HCT116 (cell line): ENCODE measurements at regions not wholly inside any gene's neighbourhood (a gene's known extent, or its start where the extent isn't known, plus 50 kb on each side); places are given as distances from the start of the nearest gene placed in this dataset.

Experiments
- ATAC-seq: fragments of 200-7000 bp; cut with Tn5 transposase; 2 replicates; pipeline ENCODE4 v1.9.1; 2020; ENCODE audit warnings: mild to moderate bottlenecking, moderate library complexity
- BruUV-seq: library from RNA; stranded (reverse); fragments of 400-500 nt; replicated peaks from 2 replicates; lab custom pipeline; 2021; lab: Mats Ljungman, UMichigan
- CTCF ChIA-PET: fragments of 300-600 bp; sonication (Branson Sonifier 250); formaldehyde crosslinking; loops from one replicate; lab custom pipeline; 2021; ENCODE audit warnings: antibody characterized with exemption; lab: Charles Lee
- POLR2A ChIA-PET: fragments of 300-600, 350-600 bp; sonication (Branson Sonifier 250); formaldehyde crosslinking; loops from one replicate; lab custom pipeline; 2021; ENCODE audit warnings: antibody characterized with exemption; lab: Charles Lee
- RAD21 ChIA-PET, 2 experiments: fragments of 300-600 bp; sonication (Branson Sonifier 250); formaldehyde crosslinking; loops; one replicate each; lab custom pipeline; 2023; ENCODE audit warnings: low total read pairs in 2 of 2; ENCODE audit not compliant: uncharacterized antibody in 2 of 2, unreplicated experiment in 2 of 2, low non-redundant PET in 1 of 2; lab: Charles Lee
- DNase-seq: peaks from one replicate; pipeline ENCODE4 v3.0.0-alpha.2; 2010; ENCODE audit warnings: low read depth, low spot score
- H2AFZ ChIP-seq: fragments of 200-600 bp; shearing (Covaris generic), sonication (generic); 2 replicates; pipeline ENCODE4 v1.6.1; 2017; ENCODE audit warnings: low read depth, mixed run types, mixed read lengths, antibody characterized with exemption, low read length; ENCODE audit not compliant: poor library complexity, severe bottlenecking
- H3K27ac ChIP-seq: 2 replicates; pipeline ENCODE4 v1.5.1; 2012; ENCODE audit warnings: low read depth, low read length
- H3K27me3 ChIP-seq: fragments of 200-600 bp; sonication (generic); 2 replicates; pipeline ENCODE4 v1.6.1; 2016; ENCODE audit warnings: mixed run types, low read length, mixed read lengths; ENCODE audit not compliant: insufficient read depth
- H3K36me3 ChIP-seq, 2 experiments: fragments of 200-500 bp in 1 of 2; fragments of 200-600 bp in 1 of 2; sonication (Bioruptor generic) in 1 of 2; sonication (generic) in 1 of 2; 2 replicates each; pipeline versions ENCODE4 v1.5.1 to v1.6.1; 2014 to 2016; ENCODE audit warnings: low read length in 2 of 2, inconsistent platforms in 1 of 2, mixed read lengths in 1 of 2, mixed run types in 1 of 2; ENCODE audit not compliant: insufficient read depth in 2 of 2, control insufficient read depth in 1 of 2
- H3K4me1 ChIP-seq, 2 experiments: fragments of 200-600 bp in 1 of 2; sonication (generic) in 1 of 2; 2 replicates each; pipeline versions ENCODE4 v1.5.1 to v1.6.1; 2012 to 2017; ENCODE audit warnings: low read length in 2 of 2, inconsistent platforms in 1 of 2, mild to moderate bottlenecking in 1 of 2, mixed read lengths in 1 of 2, mixed run types in 1 of 2, moderate library complexity in 1 of 2; ENCODE audit not compliant: insufficient read depth in 2 of 2, control insufficient read depth in 1 of 2
- H3K4me2 ChIP-seq: fragments of 200-600 bp; sonication (generic); 2 replicates; pipeline ENCODE4 v1.6.1; 2017; ENCODE audit warnings: mixed run types, low read length, mixed read lengths
- H3K4me3 ChIP-seq, 2 experiments: fragments of 200-600 bp in 1 of 2; sonication (generic) in 1 of 2; replicated peaks in 1 of 2; 2 replicates each; pipeline ENCODE4 v1.5.1; 2011 to 2016; ENCODE audit warnings: low read length in 2 of 2, control low read depth in 1 of 2, low read depth in 1 of 2, mild to moderate bottlenecking in 1 of 2, mixed read lengths in 1 of 2, mixed run types in 1 of 2
- H3K79me2 ChIP-seq: fragments of 200-600 bp; sonication (generic); 2 replicates; pipeline ENCODE4 v1.6.1; 2017; ENCODE audit warnings: mild to moderate bottlenecking, mixed run types, low read length, moderate library complexity, mixed read lengths; ENCODE audit not compliant: insufficient read depth
- H3K9ac ChIP-seq: fragments of 200-600 bp; sonication (generic); 2 replicates; pipeline ENCODE4 v1.6.1; 2016; ENCODE audit warnings: low read length, mixed read lengths
- H3K9me2 ChIP-seq: fragments of 200-600 bp; sonication (generic), shearing (Covaris generic); 2 replicates; pipeline ENCODE4 v1.6.1; 2017; ENCODE audit warnings: mixed run types, mild to moderate bottlenecking, moderate library complexity; ENCODE audit not compliant: insufficient read depth
- H3K9me3 ChIP-seq, 2 experiments: fragments of 200-500 bp in 1 of 2; fragments of 200-600 bp in 1 of 2; sonication (Bioruptor generic) in 1 of 2; sonication (generic) in 1 of 2; 2 replicates each; pipeline ENCODE4 v1.6.1; 2014 to 2017; ENCODE audit warnings: low read length in 2 of 2, mixed read lengths in 2 of 2, inconsistent platforms in 1 of 2, low read depth in 1 of 2, mild to moderate bottlenecking in 1 of 2, mixed run types in 1 of 2, moderate library complexity in 1 of 2; ENCODE audit not compliant: control insufficient read depth in 1 of 2, insufficient read depth in 1 of 2
- H4K20me1 ChIP-seq: fragments of 200-600 bp; sonication (generic), shearing (Covaris generic); 2 replicates; pipeline ENCODE4 v1.6.1; 2017; ENCODE audit warnings: mixed run types, mild to moderate bottlenecking, moderate library complexity; ENCODE audit not compliant: insufficient read depth
- CEBPB ChIP-seq: IDR thresholded peaks from 2 replicates; pipeline ENCODE4 v1.6.1; 2012; ENCODE audit warnings: low read depth
- ELF1 ChIP-seq: IDR thresholded peaks from 2 replicates; pipeline ENCODE4 v1.6.1; 2012; ENCODE audit warnings: low read depth, borderline replicate concordance
- EZH2 ChIP-seq: fragments of 200-600 bp; sonication (generic); IDR thresholded peaks from 2 replicates; pipeline ENCODE4 v1.6.1; 2017; ENCODE audit warnings: antibody characterized with exemption, mixed run types
- EZH2phosphoT487 ChIP-seq: fragments of 200-600 bp; IDR thresholded peaks from 2 replicates; pipeline ENCODE4 v1.6.1; 2018; ENCODE audit warnings: antibody characterized with exemption, borderline replicate concordance
- JUND ChIP-seq: IDR thresholded peaks from 2 replicates; pipeline ENCODE4 v1.6.1; 2012
- POLR2A ChIP-seq: IDR thresholded peaks from 2 replicates; pipeline ENCODE4 v1.7.0; 2011; ENCODE audit warnings: borderline replicate concordance; ENCODE audit not compliant: insufficient read depth, insufficient read length; ENCODE audit errors: extremely low read depth
- POLR2AphosphoS5 ChIP-seq: IDR thresholded peaks from 2 replicates; pipeline ENCODE4 v1.6.1; 2011; ENCODE audit warnings: mild to moderate bottlenecking, low read depth, low read length, moderate library complexity
- SP1 ChIP-seq: IDR thresholded peaks from 2 replicates; pipeline ENCODE4 v1.6.1; 2012; ENCODE audit warnings: low read depth
- TCF7L2 ChIP-seq: IDR thresholded peaks from 2 replicates; pipeline ENCODE4 v1.7.0; 2011; ENCODE audit warnings: borderline replicate concordance, inconsistent platforms; ENCODE audit not compliant: insufficient read depth, insufficient read length; ENCODE audit errors: extremely low read depth
- YY1 ChIP-seq: IDR thresholded peaks from 2 replicates; pipeline ENCODE4 v1.6.1; 2011; ENCODE audit warnings: low read length, low read depth, moderate library complexity, mild to moderate bottlenecking; ENCODE audit not compliant: insufficient replicate concordance; ENCODE audit errors: extremely low read depth
- ZFX ChIP-seq: fragments of 450-650 bp; IDR thresholded peaks from 2 replicates; pipeline ENCODE4 v1.6.1; 2017
- ZNF274 ChIP-seq: fragments of 200-500 bp; sonication (Bioruptor generic); IDR thresholded peaks from 2 replicates; pipeline ENCODE4 v1.6.1; 2014; ENCODE audit warnings: mild to moderate bottlenecking, low read depth, low read length, inconsistent platforms
- intact Hi-C: fragments of 100-400 bp; cut with micrococcal nuclease; formaldehyde crosslinking; loops from 2 replicates; pipeline ENCODE4 v1.10.0; 2022
- TF ChIP-seq, protein P1 (sequence below): IDR thresholded peaks from 2 replicates; pipeline ENCODE4 v1.6.1; 2012; ENCODE audit warnings: low read depth
- TF ChIP-seq, protein P2 (sequence below): IDR thresholded peaks from 2 replicates; pipeline ENCODE4 v1.6.1; 2012
- TF ChIP-seq, protein P3 (sequence below): IDR thresholded peaks from 2 replicates; pipeline ENCODE4 v1.6.1; 2012

DNA sequence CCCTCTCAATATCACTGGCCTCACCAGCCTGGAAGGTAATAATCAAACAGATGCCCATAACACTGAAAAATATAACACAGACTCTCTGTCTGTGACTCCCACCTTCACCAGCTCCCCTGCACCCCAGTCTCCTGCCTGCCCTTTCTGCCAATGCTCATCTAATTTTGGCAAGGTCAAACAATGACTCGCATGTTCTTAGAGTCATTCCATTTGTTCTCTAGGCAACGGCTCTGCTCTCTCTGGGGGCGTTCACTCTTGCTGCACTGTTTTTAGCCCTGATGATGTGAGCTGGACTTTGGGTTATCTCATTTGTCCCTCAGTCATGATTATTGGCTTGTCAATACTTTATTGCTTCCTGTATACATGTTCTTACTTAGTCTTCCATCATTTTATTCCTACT lies 691.8 kb downstream of the FLRT2 start:
- TF ChIP-seq YY1 (no peak), ZFX (no peak), CEBPB (no peak), EZH2phosphoT487 (no peak), POLR2AphosphoS5 (no peak), EZH2 (no peak), POLR2A (no peak)
- TF ChIP-seq, protein P1, sequence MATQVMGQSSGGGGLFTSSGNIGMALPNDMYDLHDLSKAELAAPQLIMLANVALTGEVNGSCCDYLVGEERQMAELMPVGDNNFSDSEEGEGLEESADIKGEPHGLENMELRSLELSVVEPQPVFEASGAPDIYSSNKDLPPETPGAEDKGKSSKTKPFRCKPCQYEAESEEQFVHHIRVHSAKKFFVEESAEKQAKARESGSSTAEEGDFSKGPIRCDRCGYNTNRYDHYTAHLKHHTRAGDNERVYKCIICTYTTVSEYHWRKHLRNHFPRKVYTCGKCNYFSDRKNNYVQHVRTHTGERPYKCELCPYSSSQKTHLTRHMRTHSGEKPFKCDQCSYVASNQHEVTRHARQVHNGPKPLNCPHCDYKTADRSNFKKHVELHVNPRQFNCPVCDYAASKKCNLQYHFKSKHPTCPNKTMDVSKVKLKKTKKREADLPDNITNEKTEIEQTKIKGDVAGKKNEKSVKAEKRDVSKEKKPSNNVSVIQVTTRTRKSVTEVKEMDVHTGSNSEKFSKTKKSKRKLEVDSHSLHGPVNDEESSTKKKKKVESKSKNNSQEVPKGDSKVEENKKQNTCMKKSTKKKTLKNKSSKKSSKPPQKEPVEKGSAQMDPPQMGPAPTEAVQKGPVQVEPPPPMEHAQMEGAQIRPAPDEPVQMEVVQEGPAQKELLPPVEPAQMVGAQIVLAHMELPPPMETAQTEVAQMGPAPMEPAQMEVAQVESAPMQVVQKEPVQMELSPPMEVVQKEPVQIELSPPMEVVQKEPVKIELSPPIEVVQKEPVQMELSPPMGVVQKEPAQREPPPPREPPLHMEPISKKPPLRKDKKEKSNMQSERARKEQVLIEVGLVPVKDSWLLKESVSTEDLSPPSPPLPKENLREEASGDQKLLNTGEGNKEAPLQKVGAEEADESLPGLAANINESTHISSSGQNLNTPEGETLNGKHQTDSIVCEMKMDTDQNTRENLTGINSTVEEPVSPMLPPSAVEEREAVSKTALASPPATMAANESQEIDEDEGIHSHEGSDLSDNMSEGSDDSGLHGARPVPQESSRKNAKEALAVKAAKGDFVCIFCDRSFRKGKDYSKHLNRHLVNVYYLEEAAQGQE = no peak
- H3K27me3 ChIP-seq = no peaks in the 10 kb centered on the region
- peaks cover 8 to 17% of the 10 kb centered on the region in 2 experiments; a peak in 2 of 4 replicates for H3K9me3 ChIP-seq
- RAD21 ChIA-PET = no interaction called here
- H4K20me1 ChIP-seq = no peaks in the 10 kb centered on the region
- intact Hi-C loops = no loop called here
- no TSS peak for BruUV-seq
- no peaks in the 10 kb centered on the region for H3K79me2 ChIP-seq
- DNase-seq (no peak), ATAC-seq (no peak)
- no peaks in the 10 kb centered on the region for H3K9me2 ChIP-seq
- H3K4me3 ChIP-seq = no peak overlapping the region
- POLR2A ChIA-PET = no interaction called here
- no peak overlapping the region for H3K4me2 ChIP-seq
- H3K9ac ChIP-seq = no peak overlapping the region
- no peaks in the 10 kb centered on the region for H3K36me3 ChIP-seq
- H3K4me1 ChIP-seq = no peaks in the 10 kb centered on the region
- CTCF ChIA-PET = no interaction called here
- no peak overlapping the region for H2AFZ ChIP-seq
- H3K27ac ChIP-seq = no peak overlapping the region

DNA sequence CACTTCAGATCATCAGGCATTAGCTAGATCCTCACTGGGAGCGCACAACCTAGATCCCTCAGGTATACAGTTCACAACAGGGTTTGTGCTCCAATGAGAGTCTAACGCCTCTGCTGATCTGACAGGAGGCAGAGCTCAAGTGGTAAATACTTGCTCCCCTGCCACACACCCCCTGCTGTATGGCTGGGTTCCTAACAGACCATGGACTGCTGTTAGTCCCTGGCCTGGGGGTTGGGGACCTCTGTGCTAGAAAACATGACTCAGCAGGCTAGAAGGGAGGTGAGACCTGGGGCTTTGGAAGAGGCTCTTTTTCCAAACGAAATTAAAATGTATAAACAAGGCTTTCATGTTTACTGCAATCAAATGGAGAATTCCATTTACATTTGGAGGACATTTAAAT lies 691.1 kb downstream of the FLRT2 start:
- ATAC-seq (no peak), DNase-seq (no peak)
- H3K4me3 ChIP-seq = no peak overlapping the region
- no peak overlapping the region for H3K4me2 ChIP-seq
- RAD21 ChIA-PET = no interaction called here
- BruUV-seq = no TSS peak
- no peaks in the 10 kb centered on the region for H3K36me3 ChIP-seq
- no peak overlapping the region for H2AFZ ChIP-seq
- H3K4me1 ChIP-seq = no peaks in the 10 kb centered on the region
- H3K9me3 ChIP-seq = peaks cover 11 to 22% of the 10 kb centered on the region in 2 experiments; a peak in 2 of 4 replicates
- POLR2A ChIA-PET = no interaction called here
- H3K27me3 ChIP-seq = no peaks in the 10 kb centered on the region
- H3K9ac ChIP-seq = no peak overlapping the region
- intact Hi-C loops = no loop called here
- H4K20me1 ChIP-seq = no peaks in the 10 kb centered on the region
- H3K9me2 ChIP-seq = no peaks in the 10 kb centered on the region
- H3K79me2 ChIP-seq = no peaks in the 10 kb centered on the region
- no peak overlapping the region for H3K27ac ChIP-seq
- CTCF ChIA-PET = no interaction called here
- TF ChIP-seq, protein P2, sequence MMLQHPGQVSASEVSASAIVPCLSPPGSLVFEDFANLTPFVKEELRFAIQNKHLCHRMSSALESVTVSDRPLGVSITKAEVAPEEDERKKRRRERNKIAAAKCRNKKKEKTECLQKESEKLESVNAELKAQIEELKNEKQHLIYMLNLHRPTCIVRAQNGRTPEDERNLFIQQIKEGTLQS = no peak
- TF ChIP-seq CEBPB (no peak), POLR2AphosphoS5 (no peak), JUND (no peak), YY1 (no peak), SP1 (no peak), ZFX (no peak), EZH2phosphoT487 (no peak), TCF7L2 (no peak), ELF1 (no peak), ZNF274 (no peak)
- TF ChIP-seq, protein P3, sequence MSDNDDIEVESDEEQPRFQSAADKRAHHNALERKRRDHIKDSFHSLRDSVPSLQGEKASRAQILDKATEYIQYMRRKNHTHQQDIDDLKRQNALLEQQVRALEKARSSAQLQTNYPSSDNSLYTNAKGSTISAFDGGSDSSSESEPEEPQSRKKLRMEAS = no peak
